GM12892 (cell line): ENCODE measurements at regions not wholly inside any gene's neighbourhood (a gene's known extent, or its start where the extent isn't known, plus 50 kb on each side); places are given as distances from the start of the nearest gene placed in this dataset.
A peak's percentile ranks its signal among the peaks of the same experiment; 100 is the strongest.
"Not testable (repeated sequence)": the region's sequence is repeated elsewhere in the genome, so short reads cannot be mapped to it uniquely, and the experiment has no call there.

ENCODE experiments used
- DNase-seq: peaks from one replicate; pipeline ENCODE4 v3.0.0; 2011; ENCODE audit not compliant: insufficient read length
- FAIRE-seq: peaks from 2 replicates; lab custom pipeline; 2011; peaks lifted over from hg19 to GRCh38; lab: Jason Lieb, UNC
- POLR2A ChIP-seq: IDR thresholded peaks from 2 replicates; pipeline ENCODE4 v1.6.1; 2011; ENCODE audit warnings: low read depth, low read length, control low read depth
- POLR2AphosphoS5 ChIP-seq: IDR thresholded peaks from 2 replicates; pipeline ENCODE4 v1.6.1; 2011; ENCODE audit warnings: low read depth, low read length, control low read depth
- TAF1 ChIP-seq: IDR thresholded peaks from 2 replicates; pipeline ENCODE4 v1.6.1; 2011; ENCODE audit warnings: low read depth, mild to moderate bottlenecking, control low read depth, low read length, borderline replicate concordance

GRCh38 chr3:26894443-26894842 lies 271.9 kb downstream of the LRRC3B start:
- DNase-seq, result no peak
- no peak for FAIRE-seq
- TF ChIP-seq POLR2AphosphoS5 (no peak), TAF1 (no peak), POLR2A (no peak)

GRCh38 chr3:26915208-26915607 lies 292.6 kb downstream of the LRRC3B start:
- DNase-seq (no peak), FAIRE-seq (no peak)
- TF ChIP-seq TAF1 (no peak), POLR2A (no peak)

GRCh38 chr3:26920646-26921478 lies 298.3 kb downstream of the LRRC3B start:
- TF ChIP-seq POLR2A (no peak), TAF1 (no peak), POLR2AphosphoS5 (no peak)
- DNase-seq (no peak), FAIRE-seq (no peak)

- TF ChIP-seq POLR2A, result no peak
- no peak for TF ChIP-seq POLR2AphosphoS5
- no peak for TF ChIP-seq TAF1
- FAIRE-seq, result no peak
- DNase-seq, result no peak
These were observed 309.3 kb downstream of the LRRC3B start for GRCh38 chr3:26931896-26932295.

- FAIRE-seq (no peak), DNase-seq (no peak)
- TF ChIP-seq POLR2A, result no peak
- no peak for TF ChIP-seq POLR2AphosphoS5
- TF ChIP-seq TAF1, result no peak
These were observed 310.2 kb downstream of the LRRC3B start for GRCh38 chr3:26932752-26933151.

GRCh38 chr3:26945480-26945879 lies 322.9 kb downstream of the LRRC3B start:
- not testable (repeated sequence) for FAIRE-seq, DNase-seq

- no peak for TF ChIP-seq POLR2A
- TF ChIP-seq TAF1, result no peak
- TF ChIP-seq POLR2AphosphoS5, result no peak
- FAIRE-seq (no peak), DNase-seq (no peak)
These were observed 337.8 kb downstream of the LRRC3B start for GRCh38 chr3:26960382-26960781.

- no peak for TF ChIP-seq POLR2AphosphoS5
- no peak for TF ChIP-seq TAF1
- TF ChIP-seq POLR2A, result no peak
- DNase-seq (no peak), FAIRE-seq (peak; percentile 5)
These were observed 340.2 kb downstream of the LRRC3B start for GRCh38 chr3:26962492-26963360.

- DNase-seq, result no peak
- no peak for FAIRE-seq
- TF ChIP-seq POLR2A (no peak), POLR2AphosphoS5 (no peak), TAF1 (no peak)
These were observed 340.8 kb downstream of the LRRC3B start for GRCh38 chr3:26963361-26963743.

- DNase-seq (no peak), FAIRE-seq (no peak)
- no peak for TF ChIP-seq TAF1
- no peak for TF ChIP-seq POLR2AphosphoS5
- TF ChIP-seq POLR2A, result no peak
These were observed 341.7 kb downstream of the LRRC3B start for GRCh38 chr3:26964313-26964712.

GRCh38 chr3:26964836-26965235 lies 342.3 kb downstream of the LRRC3B start:
- TF ChIP-seq POLR2AphosphoS5 (no peak), TAF1 (no peak), POLR2A (no peak)
- DNase-seq, result no peak
- FAIRE-seq, result no peak
